ENCODE measurements at regions not wholly inside any gene's neighbourhood (a gene's known extent, or its start where the extent isn't known, plus 50 kb on each side); places are given as distances from the start of the nearest gene placed in this dataset.

DNA sequence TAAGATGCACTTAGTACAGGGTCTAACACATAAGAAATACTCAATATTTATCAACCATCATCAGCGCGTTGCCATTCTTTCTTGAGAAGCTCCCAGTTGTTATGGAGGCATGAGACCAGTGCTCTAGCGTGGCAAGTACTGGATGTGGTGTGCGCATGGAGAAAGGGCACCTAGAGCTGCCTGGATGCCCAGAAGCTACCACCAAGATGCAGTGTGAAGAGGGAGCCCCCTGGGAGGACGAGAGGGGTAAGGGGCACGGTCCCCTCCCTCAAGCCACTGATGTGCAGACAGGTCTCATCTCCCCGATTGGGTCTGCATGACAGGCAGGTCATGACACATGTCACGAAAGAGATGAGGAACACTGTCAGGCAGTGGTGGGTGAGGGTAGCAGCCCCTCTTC, 127.7 kb upstream of the CXCL14 start (continued):
- no peak for TF ChIP-seq CHD7 (IDR thresholded peaks at IDR 0.05; ENCODE audit: insufficient replicate concordance, low read length)
- no peak for TF ChIP-seq JUN (IDR thresholded peaks at IDR 0.05; ENCODE audit: low read depth, low read length)
- TF ChIP-seq GABPA (IDR thresholded peaks at IDR 0.05; ENCODE audit: borderline replicate concordance, insufficient read depth, low read length) = no peak
- no peak for TF ChIP-seq RFX5 (IDR thresholded peaks at IDR 0.05; ENCODE audit: borderline replicate concordance, low read depth, low read length)

Measured in H1 (cell line).